Fibroblast of skin of right biceps (primary cell): ENCODE measurements at regions not wholly inside any gene's neighbourhood (a gene's known extent, or its start where the extent isn't known, plus 50 kb on each side); places are given as distances from the start of the nearest gene placed in this dataset.
"Not testable (repeated sequence)": the region's sequence is repeated elsewhere in the genome, so short reads cannot be mapped to it uniquely, and the experiment has no call there.

Source experiments
- DNase-seq: peaks from one replicate; pipeline ENCODE4 v3.0.0-alpha.2; 2013

GRCh38 chr1:218494449-218494852 lies 149.3 kb downstream of the TGFB2 start:
- no peak for DNase-seq

- DNase-seq = peak; percentile 50
Observed at GRCh38 chr1:218495931-218496330, 150.8 kb downstream of the TGFB2 start.

GRCh38 chr1:218496561-218496960 lies 151.4 kb downstream of the TGFB2 start:
- peak; percentile 100 for DNase-seq

- peak; percentile 87 for DNase-seq
Observed at GRCh38 chr1:218498056-218498938, 153.2 kb downstream of the TGFB2 start.

- DNase-seq = peak; percentile 93
Observed at GRCh38 chr1:218499011-218499691, 154.0 kb downstream of the TGFB2 start.

- no peak for DNase-seq
Observed at GRCh38 chr1:218499911-218500310, 154.8 kb downstream of the TGFB2 start.

- DNase-seq = peak; percentile 31
Observed at GRCh38 chr1:218501161-218501560, 156.0 kb downstream of the TGFB2 start.

- DNase-seq = no peak
Observed at GRCh38 chr1:218502383-218502782, 157.2 kb downstream of the TGFB2 start.

GRCh38 chr1:218503102-218503501 lies 158.0 kb downstream of the TGFB2 start:
- no peak for DNase-seq

- DNase-seq = no peak
Observed at GRCh38 chr1:218507355-218508002, 162.3 kb downstream of the TGFB2 start.

GRCh38 chr1:218510153-218510772 lies 165.1 kb downstream of the TGFB2 start:
- no peak for DNase-seq

GRCh38 chr1:218513328-218513727 lies 168.2 kb downstream of the TGFB2 start:
- no peak for DNase-seq

- DNase-seq = peak; percentile 50
Observed at GRCh38 chr1:218514689-218515088, 169.6 kb downstream of the TGFB2 start.

- peak; percentile 52 for DNase-seq
Observed at GRCh38 chr1:218516526-218516925, 171.4 kb downstream of the TGFB2 start.

- peak; percentile 65 for DNase-seq
Observed at GRCh38 chr1:218517459-218517858, 172.3 kb downstream of the TGFB2 start.

GRCh38 chr1:218518216-218518740 lies 173.1 kb downstream of the TGFB2 start:
- DNase-seq = no peak

- DNase-seq = not testable (repeated sequence)
Observed at GRCh38 chr1:218520646-218521045, 175.5 kb downstream of the TGFB2 start.

GRCh38 chr1:218521414-218522169 lies 176.5 kb downstream of the TGFB2 start:
- peak; percentile 56 for DNase-seq

- DNase-seq = peak; percentile 19
Observed at GRCh38 chr1:218524526-218524925, 179.4 kb downstream of the TGFB2 start.

GRCh38 chr1:218525031-218525430 lies 179.9 kb downstream of the TGFB2 start:
- no peak for DNase-seq

GRCh38 chr1:218525451-218526197 lies 180.5 kb downstream of the TGFB2 start:
- DNase-seq = no peak
